Type B pancreatic cell (in vitro differentiated cells): ENCODE measurements at regions not wholly inside any gene's neighbourhood (a gene's known extent, or its start where the extent isn't known, plus 50 kb on each side); places are given as distances from the start of the nearest gene placed in this dataset.

Experiments
- DNase-seq: peaks from one replicate; pipeline ENCODE4 v3.0.0; 2021; ENCODE audit warnings: mixed read lengths; ENCODE audit not compliant: unreplicated experiment; ENCODE audit errors: extremely low spot score
- H3K27ac Mint-ChIP-seq: 2 replicates; pipeline ENCODE4 v1.8.0; 2021; ENCODE audit warnings: mild to moderate bottlenecking, mixed read lengths
- H3K27me3 Mint-ChIP-seq: 2 replicates; pipeline ENCODE4 v1.8.0; 2021; ENCODE audit warnings: mixed read lengths
- H3K36me3 Mint-ChIP-seq: 2 replicates; pipeline ENCODE4 v1.8.0; 2021; ENCODE audit warnings: mixed read lengths
- H3K4me1 Mint-ChIP-seq: one replicate; pipeline ENCODE4 v1.8.0; 2021; ENCODE audit warnings: mixed read lengths; ENCODE audit not compliant: unreplicated experiment
- H3K4me3 Mint-ChIP-seq: 2 replicates; pipeline ENCODE4 v1.8.0; 2021; ENCODE audit warnings: mild to moderate bottlenecking, mixed read lengths
- H3K9me3 Mint-ChIP-seq: 2 replicates; pipeline ENCODE4 v1.8.0; 2021; ENCODE audit warnings: mixed read lengths
- CTCF ChIP-seq: fragments of 200-600 bp; sonication (generic); conservative IDR thresholded peaks from 2 replicates; pipeline ENCODE4 v1.5.0; 2021; ENCODE audit warnings: antibody characterized with exemption, mild to moderate bottlenecking

- Mint-ChIP-seq H3K4me1 (no peaks in the 10 kb centered on the region), H3K27me3 (peaks cover 2% of the 10 kb centered on the region), H3K9me3 (peaks cover under 1% of the 10 kb centered on the region), H3K36me3 (peaks cover 4% of the 10 kb centered on the region), H3K27ac (no peak overlapping the region), H3K4me3 (no peak overlapping the region)
- no peak for DNase-seq
- TF ChIP-seq CTCF: no peak
Measured at GRCh38 chr4:181581983-181582382, 661.2 kb upstream of the TENM3 start.

DNA sequence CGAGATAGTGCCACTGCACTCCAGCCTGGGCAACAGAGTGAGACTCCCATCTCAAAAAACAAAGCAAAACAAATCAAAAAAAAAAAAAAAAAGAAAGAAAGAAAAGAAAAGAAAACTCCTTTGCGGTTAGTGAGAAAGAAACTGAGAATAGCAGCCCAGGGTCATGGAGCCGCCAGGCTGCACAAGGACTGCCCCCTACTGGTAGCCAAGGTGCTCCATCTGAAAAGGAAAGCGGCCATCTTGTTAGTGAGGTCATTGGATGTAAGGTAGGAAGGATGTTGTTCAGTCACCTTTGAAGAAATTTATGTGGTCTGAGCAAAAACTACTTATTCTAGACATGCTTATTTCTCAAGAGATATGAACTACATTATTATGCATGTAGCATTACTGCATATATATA is 660.6 kb upstream of the TENM3 start:
- H3K4me3 Mint-ChIP-seq: no peak overlapping the region
- no peak overlapping the region for H3K27ac Mint-ChIP-seq
- H3K9me3 Mint-ChIP-seq: peaks cover 6% of the 10 kb centered on the region
- DNase-seq: no peak
- H3K27me3 Mint-ChIP-seq: peaks cover 2% of the 10 kb centered on the region
- H3K36me3 Mint-ChIP-seq: peaks cover 4% of the 10 kb centered on the region
- H3K4me1 Mint-ChIP-seq: peaks cover 2% of the 10 kb centered on the region
- peak; percentile 47 for TF ChIP-seq CTCF

DNA sequence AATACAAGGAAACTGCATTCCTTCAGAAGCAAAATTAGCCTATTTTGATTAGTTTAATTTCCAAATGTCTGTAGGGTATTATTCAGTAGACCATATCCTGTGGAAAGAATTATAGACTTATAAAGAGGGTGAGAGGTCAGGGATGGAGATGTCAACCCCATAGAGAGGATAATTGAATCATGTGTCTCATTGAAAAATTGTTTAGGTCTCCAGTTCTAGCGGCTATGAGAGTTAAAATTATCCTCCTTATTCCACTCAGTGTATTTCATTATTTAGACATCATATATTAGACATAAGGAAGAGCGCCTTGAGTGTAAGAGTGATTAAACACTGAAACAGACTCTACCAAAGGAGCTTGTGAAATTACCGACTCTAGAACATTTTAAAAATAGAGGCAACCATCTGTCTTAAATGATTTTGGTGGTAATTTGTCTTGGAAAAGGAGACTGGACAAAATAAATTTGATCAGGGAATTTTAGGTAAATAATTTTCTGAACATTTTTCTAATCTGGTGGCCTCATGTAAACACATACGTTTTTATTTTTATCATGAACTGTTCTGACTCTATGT is 654.4 kb upstream of the TENM3 start:
- Mint-ChIP-seq H3K4me1 (peaks cover 4% of the 10 kb centered on the region), H3K4me3 (no peak overlapping the region), H3K27me3 (no peaks in the 10 kb centered on the region), H3K27ac (no peak overlapping the region), H3K36me3 (no peaks in the 10 kb centered on the region), H3K9me3 (peaks cover 8% of the 10 kb centered on the region)
- no peak for TF ChIP-seq CTCF
- no peak for DNase-seq

- H3K4me3 Mint-ChIP-seq: no peak overlapping the region
- no peak for DNase-seq
Measured at GRCh38 chr4:181592221-181592745, 650.9 kb upstream of the TENM3 start.

GRCh38 chr4:181593703-181594102 is 649.5 kb upstream of the TENM3 start:
- no peak for TF ChIP-seq CTCF
- H3K4me3 Mint-ChIP-seq: no peak overlapping the region
- no peaks in the 10 kb centered on the region for H3K27me3 Mint-ChIP-seq
- no peaks in the 10 kb centered on the region for H3K36me3 Mint-ChIP-seq
- H3K9me3 Mint-ChIP-seq: peaks cover 6% of the 10 kb centered on the region
- H3K27ac Mint-ChIP-seq: no peak overlapping the region
- DNase-seq: no peak
- peaks cover 5% of the 10 kb centered on the region for H3K4me1 Mint-ChIP-seq

More at GRCh38 chr4:181592221-181592745, 650.9 kb upstream of the TENM3 start:
- no peak overlapping the region for H3K27ac Mint-ChIP-seq
- no peaks in the 10 kb centered on the region for H3K27me3 Mint-ChIP-seq
- H3K4me1 Mint-ChIP-seq: peaks cover 4% of the 10 kb centered on the region
- TF ChIP-seq CTCF: no peak
- peaks cover 11% of the 10 kb centered on the region for H3K9me3 Mint-ChIP-seq
- no peaks in the 10 kb centered on the region for H3K36me3 Mint-ChIP-seq
